Colonic mucosa (tissue), 4 donors: ENCODE measurements at regions not wholly inside any gene's neighbourhood (a gene's known extent, or its start where the extent isn't known, plus 50 kb on each side); places are given as distances from the start of the nearest gene placed in this dataset.

Experiments
- DNase-seq: peaks from one replicate; pipeline ENCODE4 v3.0.0-alpha.2; 2020
- H3K27ac ChIP-seq: fragments of 200-600 bp; one replicate; pipeline ENCODE4 v1.8.0; 2021
- H3K27me3 ChIP-seq: fragments of 200-600 bp; one replicate; pipeline ENCODE4 v1.8.0; 2021
- H3K36me3 ChIP-seq: fragments of 200-600 bp; one replicate; pipeline ENCODE4 v1.8.0; 2021
- H3K4me1 ChIP-seq: fragments of 200-600 bp; one replicate; pipeline ENCODE4 v1.8.0; 2021; ENCODE audit warnings: mild to moderate bottlenecking
- H3K4me3 ChIP-seq: fragments of 200-600 bp; one replicate; pipeline ENCODE4 v1.8.0; 2021
- H3K9ac ChIP-seq, 2 donors: one replicate each; pipeline ENCODE4 v1.7.0; 2013; ENCODE audit warnings: control low read depth in 2 of 2, low read depth in 2 of 2, low read length in 2 of 2
- H3K9me3 ChIP-seq: fragments of 200-600 bp; one replicate; pipeline ENCODE4 v1.8.0; 2021
- intact Hi-C: fragments of 100-400 bp; cut with DNase I; formaldehyde crosslinking; loops from one replicate; pipeline ENCODE4 v1.14.1; 2022
- TF ChIP-seq, protein P1 (sequence below): fragments of 200-600 bp; IDR thresholded peaks from one replicate; pipeline ENCODE4 v1.8.0; 2022; ENCODE audit warnings: antibody characterized with exemption, mild to moderate bottlenecking
- donor health status: healthy.
- donor health status: DM: no; HTN: no; CAD: no.
- donor health status: DM: no; HTN: no; CAD: no.

DNA sequence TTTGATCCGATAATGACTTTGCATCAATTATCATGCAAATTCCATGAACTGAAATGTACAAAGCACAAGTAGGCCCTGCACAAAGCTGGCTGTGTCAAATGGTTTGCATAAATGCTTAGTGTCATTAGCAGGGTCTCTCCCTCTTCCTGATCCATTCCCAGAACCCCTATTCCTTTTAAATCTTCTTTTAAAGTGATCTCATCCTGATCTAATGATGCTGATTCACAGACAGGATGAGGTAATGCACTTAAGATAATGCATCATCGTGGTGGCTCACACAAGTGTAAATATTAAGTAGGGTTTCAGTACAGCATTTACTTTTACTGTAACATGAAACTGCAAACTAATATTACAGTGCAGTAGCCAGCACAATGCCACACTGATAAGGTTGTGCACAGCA, 304.8 kb upstream of the SOX11 start:
- Histone ChIP-seq H3K9ac (no peak overlapping the region), H3K27me3 (no peaks in the 10 kb centered on the region), H3K36me3 (no peaks in the 10 kb centered on the region), H3K9me3 (no peaks in the 10 kb centered on the region), H3K4me3 (no peak overlapping the region), H3K4me1 (no peaks in the 10 kb centered on the region), H3K27ac (no peak overlapping the region)
- intact Hi-C loops = no loop called here
- no peak for DNase-seq
- TF ChIP-seq, protein P1, sequence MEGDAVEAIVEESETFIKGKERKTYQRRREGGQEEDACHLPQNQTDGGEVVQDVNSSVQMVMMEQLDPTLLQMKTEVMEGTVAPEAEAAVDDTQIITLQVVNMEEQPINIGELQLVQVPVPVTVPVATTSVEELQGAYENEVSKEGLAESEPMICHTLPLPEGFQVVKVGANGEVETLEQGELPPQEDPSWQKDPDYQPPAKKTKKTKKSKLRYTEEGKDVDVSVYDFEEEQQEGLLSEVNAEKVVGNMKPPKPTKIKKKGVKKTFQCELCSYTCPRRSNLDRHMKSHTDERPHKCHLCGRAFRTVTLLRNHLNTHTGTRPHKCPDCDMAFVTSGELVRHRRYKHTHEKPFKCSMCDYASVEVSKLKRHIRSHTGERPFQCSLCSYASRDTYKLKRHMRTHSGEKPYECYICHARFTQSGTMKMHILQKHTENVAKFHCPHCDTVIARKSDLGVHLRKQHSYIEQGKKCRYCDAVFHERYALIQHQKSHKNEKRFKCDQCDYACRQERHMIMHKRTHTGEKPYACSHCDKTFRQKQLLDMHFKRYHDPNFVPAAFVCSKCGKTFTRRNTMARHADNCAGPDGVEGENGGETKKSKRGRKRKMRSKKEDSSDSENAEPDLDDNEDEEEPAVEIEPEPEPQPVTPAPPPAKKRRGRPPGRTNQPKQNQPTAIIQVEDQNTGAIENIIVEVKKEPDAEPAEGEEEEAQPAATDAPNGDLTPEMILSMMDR = no peak

DNA sequence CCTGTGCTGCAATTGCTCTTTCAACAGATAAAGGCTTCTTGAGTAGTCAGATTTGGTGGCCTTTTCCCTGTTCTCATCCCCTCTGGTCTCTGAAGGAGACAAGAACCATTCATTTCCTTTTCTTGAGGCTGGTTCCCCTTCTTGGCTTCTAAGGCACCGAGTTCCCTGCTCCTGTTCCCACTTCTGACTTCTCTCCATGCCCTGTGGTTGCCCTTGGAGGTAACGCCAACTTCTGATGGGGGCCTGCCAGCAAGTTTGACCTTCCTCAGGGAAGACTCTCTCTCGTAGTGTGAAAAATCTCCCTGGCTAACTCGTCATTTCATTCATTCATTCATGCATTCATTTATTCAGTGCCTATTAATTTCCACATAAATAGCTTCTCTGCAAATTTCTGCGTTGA, 302.4 kb upstream of the SOX11 start:
- no peak overlapping the region for H3K4me3 ChIP-seq
- intact Hi-C loops = no loop called here
- no peaks in the 10 kb centered on the region for H3K4me1 ChIP-seq
- DNase-seq = no peak
- no peak overlapping the region for H3K27ac ChIP-seq
- H3K27me3 ChIP-seq = no peaks in the 10 kb centered on the region
- TF ChIP-seq, protein P1 = no peak
- no peaks in the 10 kb centered on the region for H3K36me3 ChIP-seq
- H3K9me3 ChIP-seq = no peaks in the 10 kb centered on the region
- no peak overlapping the region for H3K9ac ChIP-seq

GRCh38 chr2:5391362-5391761, 300.8 kb upstream of the SOX11 start:
- no peaks in the 10 kb centered on the region for H3K27me3 ChIP-seq
- intact Hi-C loops = no loop called here

GRCh38 chr2:5392658-5393057, 299.5 kb upstream of the SOX11 start:
- Histone ChIP-seq H3K4me3 (no peak overlapping the region), H3K4me1 (no peaks in the 10 kb centered on the region), H3K9me3 (no peaks in the 10 kb centered on the region), H3K27ac (no peak overlapping the region), H3K9ac (no peak overlapping the region), H3K36me3 (no peaks in the 10 kb centered on the region), H3K27me3 (no peaks in the 10 kb centered on the region)
- TF ChIP-seq, protein P1 = no peak
- intact Hi-C loops = no loop called here
- DNase-seq = no peak

More at GRCh38 chr2:5391362-5391761, 300.8 kb upstream of the SOX11 start:
- no peaks in the 10 kb centered on the region for H3K36me3 ChIP-seq
- no peaks in the 10 kb centered on the region for H3K4me1 ChIP-seq
- no peaks in the 10 kb centered on the region for H3K9me3 ChIP-seq
- TF ChIP-seq, protein P1 = no peak
- no peak overlapping the region for H3K9ac ChIP-seq
- no peak overlapping the region for H3K27ac ChIP-seq
- H3K4me3 ChIP-seq = no peak overlapping the region
- no peak for DNase-seq

GRCh38 chr2:5393474-5393873, 298.7 kb upstream of the SOX11 start:
- Histone ChIP-seq H3K4me1 (no peaks in the 10 kb centered on the region), H3K27me3 (no peaks in the 10 kb centered on the region), H3K9ac (no peak overlapping the region), H3K36me3 (no peaks in the 10 kb centered on the region), H3K4me3 (no peak overlapping the region), H3K9me3 (no peaks in the 10 kb centered on the region), H3K27ac (no peak overlapping the region)
- intact Hi-C loops = no loop called here
- DNase-seq = no peak
- TF ChIP-seq, protein P1 = no peak

DNA sequence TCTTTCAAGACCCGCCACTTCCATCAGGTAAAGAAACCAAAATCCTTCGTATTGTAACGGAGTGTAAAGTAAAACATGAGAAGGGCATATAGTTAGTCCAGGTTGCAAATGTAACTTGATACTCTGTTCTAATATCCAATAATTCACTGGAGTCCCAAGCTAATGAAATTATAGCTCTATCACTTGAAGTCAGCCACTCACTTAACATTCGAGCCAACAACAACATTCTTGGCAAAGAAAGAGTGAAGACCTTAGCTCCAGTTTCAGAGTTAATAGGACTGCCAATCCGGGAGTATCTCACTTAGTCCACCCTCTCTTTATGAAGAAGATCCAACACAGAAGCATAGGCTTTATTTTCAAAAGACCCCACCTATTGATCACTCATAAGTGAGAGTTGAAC, 298.0 kb upstream of the SOX11 start:
- intact Hi-C loops = no loop called here
- Histone ChIP-seq H3K27me3 (no peaks in the 10 kb centered on the region), H3K4me3 (no peak overlapping the region), H3K4me1 (no peaks in the 10 kb centered on the region), H3K36me3 (no peaks in the 10 kb centered on the region), H3K9me3 (no peaks in the 10 kb centered on the region), H3K9ac (no peak overlapping the region), H3K27ac (no peak overlapping the region)
- TF ChIP-seq, protein P1 = no peak
- no peak for DNase-seq
